ENCODE measurements at regions not wholly inside any gene's neighbourhood (a gene's known extent, or its start where the extent isn't known, plus 50 kb on each side); places are given as distances from the start of the nearest gene placed in this dataset.

DNA sequence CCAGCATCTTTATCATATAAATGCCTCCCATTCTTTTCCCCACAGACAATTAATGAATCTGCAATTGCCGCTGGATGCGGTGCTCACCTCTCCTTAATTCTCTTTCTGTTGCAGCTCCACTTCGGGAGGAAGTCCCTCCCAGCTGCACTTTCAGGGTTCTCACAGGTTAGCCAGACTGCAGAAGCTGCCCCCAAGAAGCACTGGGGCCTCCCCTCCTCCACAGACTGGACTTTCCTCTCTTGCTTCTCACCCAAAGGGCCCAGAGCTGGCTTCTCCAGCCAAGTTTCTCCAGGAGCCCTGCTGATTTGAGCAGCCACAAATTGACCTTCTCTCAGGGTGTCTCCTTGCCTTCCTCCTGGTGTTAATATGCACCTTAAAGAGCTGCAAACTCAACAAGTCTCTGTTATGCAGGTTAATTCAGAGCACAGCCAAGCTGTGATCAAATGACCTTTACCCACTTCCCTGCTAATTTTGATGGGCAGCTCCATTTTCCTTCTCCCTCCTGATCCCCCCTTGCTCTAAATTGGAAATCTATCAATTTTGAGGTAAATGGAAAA, 298.9 kb downstream of the BUD13 start:
- no peaks in the 10 kb centered on the region for H3K27me3 ChIP-seq (ENCODE audit: control insufficient read depth in 4 of 4, insufficient read depth in 4 of 4, low read length in 3 of 4)
- H3K9me3 ChIP-seq (ENCODE audit: control insufficient read depth in 4 of 4, low read length in 3 of 4), result no peaks in the 10 kb centered on the region
- no peaks in the 10 kb centered on the region for H3K36me3 ChIP-seq (ENCODE audit: control insufficient read depth in 4 of 4, insufficient read depth in 3 of 4, low read depth in 1 of 4, low read length in 3 of 4)
- no peak overlapping the region for H3K9ac ChIP-seq (ENCODE audit: low read depth in 1 of 2, low read length in 2 of 2)
- 67% methylated on average over 3 of the region's 3 CpGs for WGBS
- no peaks in the 10 kb centered on the region for H3K4me1 ChIP-seq (ENCODE audit: control insufficient read depth in 4 of 4, insufficient read depth in 4 of 4, low read length in 3 of 4)
- H3K4me3 ChIP-seq (ENCODE audit: low read depth in 1 of 3, low read length in 3 of 3), result no peak overlapping the region
- TF ChIP-seq FOXA2 (IDR thresholded peaks at IDR 0.05) (no peak), RAD21 (IDR thresholded peaks at IDR 0.05) (no peak), HNF4A (conservative IDR thresholded peaks at IDR 0.05) (no peak), SP1 (IDR thresholded peaks at IDR 0.05) (no peak), NR2F2 (IDR thresholded peaks at IDR 0.05) (no peak), TAF1 (conservative IDR thresholded peaks at IDR 0.05) (no peak), HNF4G (IDR thresholded peaks at IDR 0.05) (no peak), YY1 (IDR thresholded peaks at IDR 0.05) (no peak)
- TF ChIP-seq, protein P1, sequence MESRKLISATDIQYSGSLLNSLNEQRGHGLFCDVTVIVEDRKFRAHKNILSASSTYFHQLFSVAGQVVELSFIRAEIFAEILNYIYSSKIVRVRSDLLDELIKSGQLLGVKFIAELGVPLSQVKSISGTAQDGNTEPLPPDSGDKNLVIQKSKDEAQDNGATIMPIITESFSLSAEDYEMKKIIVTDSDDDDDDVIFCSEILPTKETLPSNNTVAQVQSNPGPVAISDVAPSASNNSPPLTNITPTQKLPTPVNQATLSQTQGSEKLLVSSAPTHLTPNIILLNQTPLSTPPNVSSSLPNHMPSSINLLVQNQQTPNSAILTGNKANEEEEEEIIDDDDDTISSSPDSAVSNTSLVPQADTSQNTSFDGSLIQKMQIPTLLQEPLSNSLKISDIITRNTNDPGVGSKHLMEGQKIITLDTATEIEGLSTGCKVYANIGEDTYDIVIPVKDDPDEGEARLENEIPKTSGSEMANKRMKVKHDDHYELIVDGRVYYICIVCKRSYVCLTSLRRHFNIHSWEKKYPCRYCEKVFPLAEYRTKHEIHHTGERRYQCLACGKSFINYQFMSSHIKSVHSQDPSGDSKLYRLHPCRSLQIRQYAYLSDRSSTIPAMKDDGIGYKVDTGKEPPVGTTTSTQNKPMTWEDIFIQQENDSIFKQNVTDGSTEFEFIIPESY (IDR thresholded peaks at IDR 0.05), result no peak
- TF ChIP-seq, protein P2, sequence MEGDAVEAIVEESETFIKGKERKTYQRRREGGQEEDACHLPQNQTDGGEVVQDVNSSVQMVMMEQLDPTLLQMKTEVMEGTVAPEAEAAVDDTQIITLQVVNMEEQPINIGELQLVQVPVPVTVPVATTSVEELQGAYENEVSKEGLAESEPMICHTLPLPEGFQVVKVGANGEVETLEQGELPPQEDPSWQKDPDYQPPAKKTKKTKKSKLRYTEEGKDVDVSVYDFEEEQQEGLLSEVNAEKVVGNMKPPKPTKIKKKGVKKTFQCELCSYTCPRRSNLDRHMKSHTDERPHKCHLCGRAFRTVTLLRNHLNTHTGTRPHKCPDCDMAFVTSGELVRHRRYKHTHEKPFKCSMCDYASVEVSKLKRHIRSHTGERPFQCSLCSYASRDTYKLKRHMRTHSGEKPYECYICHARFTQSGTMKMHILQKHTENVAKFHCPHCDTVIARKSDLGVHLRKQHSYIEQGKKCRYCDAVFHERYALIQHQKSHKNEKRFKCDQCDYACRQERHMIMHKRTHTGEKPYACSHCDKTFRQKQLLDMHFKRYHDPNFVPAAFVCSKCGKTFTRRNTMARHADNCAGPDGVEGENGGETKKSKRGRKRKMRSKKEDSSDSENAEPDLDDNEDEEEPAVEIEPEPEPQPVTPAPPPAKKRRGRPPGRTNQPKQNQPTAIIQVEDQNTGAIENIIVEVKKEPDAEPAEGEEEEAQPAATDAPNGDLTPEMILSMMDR (IDR thresholded peaks at IDR 0.05; ENCODE audit: low read depth, low read length, missing input control), result no peak
- DNase-seq (ENCODE audit: low spot score), result no peak
- no peak overlapping the region for H3K27ac ChIP-seq (ENCODE audit: low read depth in 1 of 2, low read length in 2 of 2)

DNA sequence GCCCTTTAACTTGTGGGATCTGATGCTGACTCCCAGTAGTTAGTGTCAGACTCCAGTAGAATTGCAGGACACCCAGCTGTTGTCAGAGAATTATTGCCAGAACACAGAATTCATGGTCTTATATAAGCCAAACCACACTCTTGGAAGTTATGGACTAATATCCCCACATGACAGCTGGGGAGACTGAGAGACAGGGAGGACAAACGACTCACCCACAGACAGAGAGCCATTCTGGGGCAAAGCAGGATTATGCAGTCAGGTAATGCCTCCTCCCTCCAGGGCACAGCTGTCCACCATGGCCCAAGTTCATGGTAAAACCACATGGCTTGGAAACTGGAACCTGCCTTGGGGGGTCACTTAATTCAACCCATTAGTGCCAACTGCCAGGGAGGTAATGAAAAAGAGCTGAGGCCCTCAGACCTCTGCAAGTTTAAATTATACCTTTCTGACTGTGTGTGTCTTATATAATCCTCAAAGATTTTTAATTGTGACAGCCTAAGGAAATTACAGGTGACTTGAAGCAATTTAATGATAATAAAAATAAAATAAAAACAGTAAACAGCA, 299.5 kb downstream of the BUD13 start:
- H3K4me3 ChIP-seq (ENCODE audit: low read depth in 1 of 3, low read length in 3 of 3), result no peak overlapping the region
- H3K27ac ChIP-seq (ENCODE audit: low read depth in 1 of 2, low read length in 2 of 2), result no peak overlapping the region
- H3K9ac ChIP-seq (ENCODE audit: low read depth in 1 of 2, low read length in 2 of 2), result no peak overlapping the region
- TF ChIP-seq JUND (IDR thresholded peaks at IDR 0.05) (no peak), HNF4G (IDR thresholded peaks at IDR 0.05) (no peak), YY1 (IDR thresholded peaks at IDR 0.05) (no peak), FOXA2 (IDR thresholded peaks at IDR 0.05) (no peak), NR2F2 (IDR thresholded peaks at IDR 0.05) (no peak)
- no peaks in the 10 kb centered on the region for H3K9me3 ChIP-seq (ENCODE audit: control insufficient read depth in 4 of 4, low read length in 3 of 4)
- 52% methylated on average over 1 of the region's 1 CpG for WGBS
- no peaks in the 10 kb centered on the region for H3K27me3 ChIP-seq (ENCODE audit: control insufficient read depth in 4 of 4, insufficient read depth in 4 of 4, low read length in 3 of 4)
- H3K4me1 ChIP-seq (ENCODE audit: control insufficient read depth in 4 of 4, insufficient read depth in 4 of 4, low read length in 3 of 4), result no peaks in the 10 kb centered on the region
- H3K36me3 ChIP-seq (ENCODE audit: control insufficient read depth in 4 of 4, insufficient read depth in 3 of 4, low read depth in 1 of 4, low read length in 3 of 4), result no peaks in the 10 kb centered on the region
- no peak for DNase-seq (ENCODE audit: low spot score)

DNA sequence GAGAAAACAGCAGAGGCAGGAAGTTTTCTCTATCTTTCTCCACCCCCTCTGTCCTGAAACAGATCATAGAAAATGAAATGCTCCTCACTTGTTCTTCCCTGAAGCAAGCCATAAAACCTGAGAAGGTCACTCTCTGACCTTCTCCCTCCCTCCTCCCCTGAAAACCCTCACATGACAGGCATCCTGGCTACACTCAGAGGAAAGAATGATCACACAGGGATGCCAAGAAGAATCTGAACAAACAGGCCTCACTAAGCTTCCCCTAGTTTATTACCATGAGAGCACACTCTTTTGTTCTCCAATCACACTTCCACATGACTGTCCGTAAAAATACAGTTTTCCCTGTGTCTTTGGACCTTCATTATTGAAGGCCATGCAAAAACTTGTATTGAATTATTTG, 300.1 kb downstream of the BUD13 start:
- DNase-seq (ENCODE audit: low spot score), result no peak
- Histone ChIP-seq H3K27ac (ENCODE audit: low read depth in 1 of 2, low read length in 2 of 2) (no peak overlapping the region), H3K4me3 (ENCODE audit: low read depth in 1 of 3, low read length in 3 of 3) (no peak overlapping the region), H3K9me3 (ENCODE audit: control insufficient read depth in 4 of 4, low read length in 3 of 4) (no peaks in the 10 kb centered on the region), H3K4me1 (ENCODE audit: control insufficient read depth in 4 of 4, insufficient read depth in 4 of 4, low read length in 3 of 4) (no peaks in the 10 kb centered on the region), H3K36me3 (ENCODE audit: control insufficient read depth in 4 of 4, insufficient read depth in 3 of 4, low read depth in 1 of 4, low read length in 3 of 4) (no peaks in the 10 kb centered on the region), H3K27me3 (ENCODE audit: control insufficient read depth in 4 of 4, insufficient read depth in 4 of 4, low read length in 3 of 4) (no peaks in the 10 kb centered on the region), H3K9ac (ENCODE audit: low read depth in 1 of 2, low read length in 2 of 2) (no peak overlapping the region)
- 95% methylated on average over 1 of the region's 1 CpG for WGBS
- TF ChIP-seq JUND (IDR thresholded peaks at IDR 0.05) (no peak), HNF4G (IDR thresholded peaks at IDR 0.05) (no peak), SP1 (IDR thresholded peaks at IDR 0.05) (no peak)
- TF ChIP-seq, protein P1 (IDR thresholded peaks at IDR 0.05), result no peak
- TF ChIP-seq, protein P3, sequence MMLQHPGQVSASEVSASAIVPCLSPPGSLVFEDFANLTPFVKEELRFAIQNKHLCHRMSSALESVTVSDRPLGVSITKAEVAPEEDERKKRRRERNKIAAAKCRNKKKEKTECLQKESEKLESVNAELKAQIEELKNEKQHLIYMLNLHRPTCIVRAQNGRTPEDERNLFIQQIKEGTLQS (IDR thresholded peaks at IDR 0.05), result no peak
